Mesodermal cell (in vitro differentiated cells): ENCODE measurements at regions not wholly inside any gene's neighbourhood (a gene's known extent, or its start where the extent isn't known, plus 50 kb on each side); places are given as distances from the start of the nearest gene placed in this dataset.

Experiments used
- H3K27ac ChIP-seq: 2 replicates; pipeline ENCODE4 v1.7.0; 2013; ENCODE audit warnings: mild to moderate bottlenecking, low read depth, low read length, moderate library complexity; ENCODE audit not compliant: severe bottlenecking
- H3K36me3 ChIP-seq: 2 replicates; pipeline ENCODE4 v1.7.1; 2013; ENCODE audit warnings: mild to moderate bottlenecking, low read length, moderate library complexity; ENCODE audit not compliant: control insufficient read depth, insufficient read depth
- H3K4me1 ChIP-seq: one replicate; pipeline ENCODE4 v1.7.1; 2013; ENCODE audit warnings: mild to moderate bottlenecking, low read length; ENCODE audit not compliant: insufficient read depth, control insufficient read depth, poor library complexity, severe bottlenecking
- H3K4me3 ChIP-seq: 2 replicates; pipeline ENCODE4 v1.7.0; 2013; ENCODE audit warnings: low read length, control low read depth, mild to moderate bottlenecking; ENCODE audit not compliant: insufficient read depth, poor library complexity, severe bottlenecking; ENCODE audit errors: extremely low read depth
- H3K9me3 ChIP-seq: 2 replicates; pipeline ENCODE4 v1.7.1; 2013; ENCODE audit warnings: mild to moderate bottlenecking, low read length, moderate library complexity; ENCODE audit not compliant: control insufficient read depth
- WGBS, 2 experiments: methylation state at CpG; one replicate each; pipeline ENCODE4 v1.1.5; 2013; ENCODE audit warnings: missing lambda C conversion rate in 2 of 2; ENCODE audit not compliant: insufficient coverage in 2 of 2; 5-methylcytosine and 5-hydroxymethylcytosine counted together

- Histone ChIP-seq H3K27ac (peak overlapping the region; percentile 51), H3K4me3 (no peak overlapping the region), H3K36me3 (no peaks in the 10 kb centered on the region), H3K9me3 (peaks cover 13% of the 10 kb centered on the region), H3K4me1 (peaks cover 13% of the 10 kb centered on the region)
- 76% methylated on average over 3 of the region's 3 CpGs; no CpG with 5 or more reads in 1 of the 2 experiments for WGBS, 2 experiments
These were observed 108.0 kb upstream of the LDAH start for GRCh38 chr2:20930928-20931327.

- no peaks in the 10 kb centered on the region for H3K36me3 ChIP-seq
- peaks cover 13% of the 10 kb centered on the region for H3K9me3 ChIP-seq
- no peak overlapping the region for H3K27ac ChIP-seq
- H3K4me3 ChIP-seq = no peak overlapping the region
- peaks cover 13% of the 10 kb centered on the region for H3K4me1 ChIP-seq
These were observed 106.8 kb upstream of the LDAH start for GRCh38 chr2:20929721-20930120.

GRCh38 chr2:20928617-20929016, 105.7 kb upstream of the LDAH start:
- no peaks in the 10 kb centered on the region for H3K36me3 ChIP-seq
- peaks cover 10% of the 10 kb centered on the region for H3K4me1 ChIP-seq
- H3K4me3 ChIP-seq = no peak overlapping the region
- H3K27ac ChIP-seq = no peak overlapping the region
- peaks cover 13% of the 10 kb centered on the region for H3K9me3 ChIP-seq
- WGBS, 2 experiments = 47 to 64% methylated on average over 2 to 3 of the region's 3 CpGs

GRCh38 chr2:20925265-20925889, 102.5 kb upstream of the LDAH start:
- Histone ChIP-seq H3K4me1 (no peaks in the 10 kb centered on the region), H3K36me3 (no peaks in the 10 kb centered on the region), H3K4me3 (no peak overlapping the region), H3K9me3 (peaks cover 13% of the 10 kb centered on the region), H3K27ac (no peak overlapping the region)
- WGBS, 2 experiments = 69 to 80% methylated on average over 4 to 5 of the region's 5 CpGs

GRCh38 chr2:20919297-20919800, 96.4 kb upstream of the LDAH start:
- no peak overlapping the region for H3K4me3 ChIP-seq
- no peak overlapping the region for H3K27ac ChIP-seq
- WGBS, 2 experiments = 78 to 79% methylated on average over 6 to 8 of the region's 8 CpGs
- no peaks in the 10 kb centered on the region for H3K9me3 ChIP-seq
- no peaks in the 10 kb centered on the region for H3K4me1 ChIP-seq
- H3K36me3 ChIP-seq = no peaks in the 10 kb centered on the region

- H3K27ac ChIP-seq = no peak overlapping the region
- no peaks in the 10 kb centered on the region for H3K4me1 ChIP-seq
- H3K9me3 ChIP-seq = no peaks in the 10 kb centered on the region
- WGBS, 2 experiments = 78 to 89% methylated on average over 6 to 8 of the region's 11 CpGs
- H3K36me3 ChIP-seq = no peaks in the 10 kb centered on the region
- H3K4me3 ChIP-seq = no peak overlapping the region
These were observed 95.0 kb upstream of the LDAH start for GRCh38 chr2:20917719-20918572.

GRCh38 chr2:20917287-20917660, 94.4 kb upstream of the LDAH start:
- 78% methylated on average over 6 to 8 of the region's 8 CpGs for WGBS, 2 experiments
- H3K4me3 ChIP-seq = no peak overlapping the region
- no peak overlapping the region for H3K27ac ChIP-seq
- H3K9me3 ChIP-seq = no peaks in the 10 kb centered on the region
- H3K4me1 ChIP-seq = no peaks in the 10 kb centered on the region
- H3K36me3 ChIP-seq = no peaks in the 10 kb centered on the region

GRCh38 chr2:20916604-20917286, 93.8 kb upstream of the LDAH start:
- Histone ChIP-seq H3K36me3 (no peaks in the 10 kb centered on the region), H3K27ac (no peak overlapping the region), H3K4me1 (no peaks in the 10 kb centered on the region), H3K4me3 (no peak overlapping the region), H3K9me3 (no peaks in the 10 kb centered on the region)
- 66 to 81% methylated on average over 6 of the region's 7 CpGs for WGBS, 2 experiments

- no peaks in the 10 kb centered on the region for H3K4me1 ChIP-seq
- 74 to 76% methylated on average over 4 of the region's 4 CpGs for WGBS, 2 experiments
These were observed 92.4 kb upstream of the LDAH start for GRCh38 chr2:20915271-20915670.

GRCh38 chr2:20914771-20915170, 91.9 kb upstream of the LDAH start:
- H3K9me3 ChIP-seq = no peaks in the 10 kb centered on the region
- H3K4me1 ChIP-seq = no peaks in the 10 kb centered on the region
- H3K27ac ChIP-seq = no peak overlapping the region
- no peaks in the 10 kb centered on the region for H3K36me3 ChIP-seq
- H3K4me3 ChIP-seq = no peak overlapping the region
- 86 to 89% methylated on average over 3 of the region's 5 CpGs for WGBS, 2 experiments

More at GRCh38 chr2:20915271-20915670, 92.4 kb upstream of the LDAH start:
- Histone ChIP-seq H3K4me3 (no peak overlapping the region), H3K36me3 (no peaks in the 10 kb centered on the region), H3K27ac (no peak overlapping the region), H3K9me3 (no peaks in the 10 kb centered on the region)
